Suprapubic skin (tissue), 4 donors: ENCODE measurements at regions not wholly inside any gene's neighbourhood (a gene's known extent, or its start where the extent isn't known, plus 50 kb on each side); places are given as distances from the start of the nearest gene placed in this dataset.

Experiments used
- CTCF ChIP-seq, 2 donors: fragments of 200-600 bp in 1 of 2; fragments of 450-650 bp in 1 of 2; sonication (generic) in 1 of 2; IDR thresholded peaks; one replicate each; pipeline ENCODE4 v1.5.1; 2016 to 2019; ENCODE audit warnings: antibody characterized with exemption in 2 of 2, mild to moderate bottlenecking in 1 of 2, moderate library complexity in 1 of 2
- EP300 ChIP-seq: sonication (generic); formaldehyde crosslinking; IDR thresholded peaks from one replicate; pipeline ENCODE4 v1.6.1; 2017; ENCODE audit warnings: antibody characterized with exemption
- POLR2AphosphoS5 ChIP-seq, 3 donors: sonication (generic); formaldehyde crosslinking; IDR thresholded peaks; one replicate each; pipeline ENCODE4 v1.6.1; 2017; ENCODE audit warnings: antibody characterized with exemption in 3 of 3

GRCh38 chr4:114040319-114041116 lies 61.1 kb upstream of the ARSJ start:
- no peak for TF ChIP-seq POLR2AphosphoS5 (IDR thresholded peaks at IDR 0.05)
- no peak for TF ChIP-seq EP300
- no peak for TF ChIP-seq CTCF (IDR thresholded peaks at IDR 0.05)
